ENCODE measurements at regions not wholly inside any gene's neighbourhood (a gene's known extent, or its start where the extent isn't known, plus 50 kb on each side); places are given as distances from the start of the nearest gene placed in this dataset.

DNA sequence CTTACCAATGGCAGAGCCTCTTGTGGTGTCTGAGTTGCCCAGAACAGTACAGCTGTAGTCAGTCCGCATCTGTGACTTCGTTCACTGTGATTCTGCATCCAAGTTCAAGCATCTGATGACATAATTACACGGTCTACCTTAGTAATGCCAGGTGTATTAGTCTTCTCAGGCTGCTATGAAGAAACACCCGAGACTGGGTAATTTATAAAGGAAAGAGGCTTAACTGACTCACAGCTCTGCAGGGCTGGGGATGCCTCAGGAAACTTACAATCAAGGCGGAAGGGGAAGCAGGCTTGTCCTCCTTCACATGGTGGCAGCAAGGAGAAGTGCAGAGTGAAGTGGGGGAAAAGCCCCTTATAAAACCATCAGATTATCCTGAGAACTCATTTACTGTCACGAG is 163.9 kb upstream of the SULF2 start:
- Mint-ChIP-seq H3K9me3 (no peaks in the 10 kb centered on the region), H3K4me3 (no peak overlapping the region), H3K4me1 (ENCODE audit: low read depth) (no peaks in the 10 kb centered on the region), H3K27ac (no peak overlapping the region), H3K36me3 (ENCODE audit: low read depth) (no peaks in the 10 kb centered on the region), H3K27me3 (no peaks in the 10 kb centered on the region)
- ATAC-seq (no peak), DNase-seq (no peak)
- CTCF ChIA-PET, result no interaction called here
- intact Hi-C loops (cut with micrococcal nuclease), result no loop called here
- no peak for TF ChIP-seq CTCF (IDR thresholded peaks at IDR 0.05)
- POLR2A ChIA-PET, result no interaction called here

DNA sequence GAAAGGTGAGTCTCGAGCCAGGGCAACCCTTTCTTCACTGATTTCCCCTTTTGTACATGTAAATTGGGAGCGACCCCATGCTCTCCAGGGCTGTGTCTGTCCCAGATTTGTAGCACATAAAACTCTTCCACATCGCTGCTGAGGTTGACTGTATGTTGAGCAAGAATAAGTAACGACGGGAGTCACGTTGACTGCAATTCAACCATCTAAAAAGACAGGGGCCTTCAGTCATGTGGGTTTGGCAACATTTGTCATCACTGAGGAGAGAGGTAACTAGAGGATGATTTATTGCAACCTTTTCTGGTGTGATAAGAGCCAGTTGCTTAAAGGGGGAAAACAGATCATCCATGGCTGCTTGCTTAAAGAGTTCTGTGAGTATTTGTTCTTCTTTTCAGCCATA is 159.4 kb upstream of the SULF2 start:
- no peaks in the 10 kb centered on the region for H3K4me1 Mint-ChIP-seq (ENCODE audit: low read depth)
- CTCF ChIA-PET, result no interaction called here

DNA sequence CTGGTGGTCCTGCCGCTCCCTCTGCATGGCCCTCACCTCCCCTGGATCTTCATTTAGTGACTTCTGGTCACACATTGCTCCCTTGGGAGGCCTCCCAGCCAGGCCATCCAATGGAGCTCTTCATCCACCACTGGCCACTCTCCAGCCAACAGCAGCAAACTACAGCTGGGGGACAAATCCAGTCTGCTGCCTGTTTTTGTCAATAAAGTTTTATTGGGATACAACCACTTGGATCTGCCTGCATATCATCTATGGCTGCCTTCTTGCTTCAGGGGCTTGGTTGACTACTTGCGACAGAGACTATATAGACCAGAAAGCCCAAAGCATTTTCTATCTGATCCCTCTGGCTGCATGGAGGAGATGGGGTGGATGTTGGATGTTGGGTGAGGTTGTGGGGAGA is 156.6 kb upstream of the SULF2 start:
- DNase-seq (no peak), ATAC-seq (no peak)
- ChIA-PET CTCF (no interaction called here), POLR2A (no interaction called here)
- peaks cover under 1% of the 10 kb centered on the region for H3K27me3 Mint-ChIP-seq
- H3K27ac Mint-ChIP-seq, result no peak overlapping the region
- intact Hi-C loops (cut with micrococcal nuclease), result no loop called here
- no peaks in the 10 kb centered on the region for H3K4me1 Mint-ChIP-seq (ENCODE audit: low read depth)
- H3K9me3 Mint-ChIP-seq, result no peaks in the 10 kb centered on the region
- TF ChIP-seq CTCF (IDR thresholded peaks at IDR 0.05), result no peak
- no peak overlapping the region for H3K4me3 Mint-ChIP-seq
- no peaks in the 10 kb centered on the region for H3K36me3 Mint-ChIP-seq (ENCODE audit: low read depth)

More for the DNA sequence above, 159.4 kb upstream of the SULF2 start:
- TF ChIP-seq CTCF (IDR thresholded peaks at IDR 0.05), result no peak
- H3K9me3 Mint-ChIP-seq, result no peaks in the 10 kb centered on the region
- H3K27ac Mint-ChIP-seq, result no peak overlapping the region
- intact Hi-C loops (cut with micrococcal nuclease), result no loop called here
- no peak overlapping the region for H3K4me3 Mint-ChIP-seq
- ATAC-seq, result no peak
- DNase-seq, result no peak
- H3K27me3 Mint-ChIP-seq, result no peaks in the 10 kb centered on the region
- no peaks in the 10 kb centered on the region for H3K36me3 Mint-ChIP-seq (ENCODE audit: low read depth)
- POLR2A ChIA-PET, result no interaction called here

DNA sequence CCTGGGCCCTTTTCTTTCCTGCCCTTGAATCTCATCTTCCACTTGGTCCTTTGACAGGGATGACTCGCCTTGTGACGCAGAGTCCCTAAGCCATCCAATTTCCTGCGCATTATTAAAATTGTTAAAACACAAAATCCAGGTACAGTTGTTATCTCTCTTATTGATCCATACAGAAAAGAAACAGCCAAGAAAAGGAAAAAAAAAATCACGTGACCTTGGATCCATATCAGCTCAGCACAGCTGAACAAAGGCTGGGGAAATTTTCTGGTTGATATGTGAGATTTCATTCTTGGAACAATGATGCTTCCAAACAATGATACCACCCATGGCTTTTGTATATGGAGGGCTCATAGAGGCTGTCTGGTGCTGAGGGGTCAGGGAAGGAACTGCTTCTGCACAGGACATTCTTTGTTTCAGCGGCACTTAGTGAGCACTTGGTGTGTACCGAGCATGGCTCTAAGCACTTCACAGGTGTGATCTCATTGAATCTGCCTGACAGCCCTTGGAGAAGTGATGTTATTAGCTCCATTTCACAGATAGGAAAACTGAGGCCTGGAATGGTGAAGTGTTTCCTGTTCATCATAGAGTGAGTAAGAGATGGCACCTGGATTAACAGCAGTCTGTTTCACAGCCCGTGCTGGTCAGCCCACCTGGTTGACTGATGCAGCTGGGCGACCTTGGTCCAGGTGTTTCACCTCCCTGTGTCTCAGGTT is 155.0 kb upstream of the SULF2 start:
- H3K27ac Mint-ChIP-seq, result no peak overlapping the region
- ChIA-PET CTCF (no interaction called here), POLR2A (interaction anchor here (0.7 kb wide), 1 partner anchor 115 kb away, joined by 3 read pairs; no protein-coding TSS in a partner anchor)
- H3K4me3 Mint-ChIP-seq, result no peak overlapping the region
- H3K4me1 Mint-ChIP-seq (ENCODE audit: low read depth), result no peaks in the 10 kb centered on the region
- no peak for TF ChIP-seq CTCF (IDR thresholded peaks at IDR 0.05)
- intact Hi-C loops (cut with micrococcal nuclease), result no loop called here
- H3K36me3 Mint-ChIP-seq (ENCODE audit: low read depth), result no peaks in the 10 kb centered on the region
- DNase-seq, result no peak
- no peak for ATAC-seq
- H3K9me3 Mint-ChIP-seq, result no peaks in the 10 kb centered on the region
- peaks cover 1% of the 10 kb centered on the region for H3K27me3 Mint-ChIP-seq

- H3K9me3 Mint-ChIP-seq, result no peaks in the 10 kb centered on the region
- H3K36me3 Mint-ChIP-seq (ENCODE audit: low read depth), result no peaks in the 10 kb centered on the region
- no peak overlapping the region for H3K27ac Mint-ChIP-seq
- intact Hi-C loops (cut with micrococcal nuclease), result no loop called here
- ATAC-seq, result no peak
- DNase-seq, result no peak
- no peak overlapping the region for H3K4me3 Mint-ChIP-seq
- no peaks in the 10 kb centered on the region for H3K4me1 Mint-ChIP-seq (ENCODE audit: low read depth)
- peaks cover 1% of the 10 kb centered on the region for H3K27me3 Mint-ChIP-seq
- TF ChIP-seq CTCF (IDR thresholded peaks at IDR 0.05), result no peak
- ChIA-PET CTCF (no interaction called here), POLR2A (no interaction called here)
These were observed 151.3 kb upstream of the SULF2 start for GRCh38 chr20:47936612-47937011.
